Liver (tissue), 8 donors: ENCODE measurements at regions not wholly inside any gene's neighbourhood (a gene's known extent, or its start where the extent isn't known, plus 50 kb on each side); places are given as distances from the start of the nearest gene placed in this dataset.

Experiments
- DNase-seq: peaks from one replicate; pipeline ENCODE4 v3.0.0-alpha.2; 2017; ENCODE audit warnings: low spot score
- H3K27ac ChIP-seq, 2 donors: one replicate each; pipeline ENCODE4 v1.7.0; 2013; ENCODE audit warnings: inconsistent platforms in 2 of 2, low read length in 2 of 2, control low read depth in 1 of 2, low read depth in 1 of 2, mild to moderate bottlenecking in 1 of 2
- H3K27me3 ChIP-seq, 4 donors: one replicate each; pipeline versions ENCODE4 v1.6.1 to v1.7.0; 2013; ENCODE audit warnings: low read length in 3 of 4, inconsistent platforms in 1 of 4, mild to moderate bottlenecking in 1 of 4, moderate library complexity in 1 of 4; ENCODE audit not compliant: control insufficient read depth in 4 of 4, insufficient read depth in 4 of 4
- H3K36me3 ChIP-seq, 4 donors: one replicate each; pipeline versions ENCODE4 v1.6.1 to v1.7.0; 2013; ENCODE audit warnings: low read length in 3 of 4, mild to moderate bottlenecking in 3 of 4, low read depth in 1 of 4, moderate library complexity in 1 of 4; ENCODE audit not compliant: control insufficient read depth in 4 of 4, insufficient read depth in 3 of 4
- H3K4me1 ChIP-seq, 4 donors: one replicate each; pipeline versions ENCODE4 v1.6.1 to v1.7.0; 2013; ENCODE audit warnings: low read length in 3 of 4, mild to moderate bottlenecking in 3 of 4, moderate library complexity in 1 of 4; ENCODE audit not compliant: control insufficient read depth in 4 of 4, insufficient read depth in 4 of 4
- H3K4me3 ChIP-seq, 3 donors: one replicate each; pipeline versions ENCODE4 v1.6.1 to v1.7.0; 2013; ENCODE audit warnings: low read length in 3 of 3, control low read depth in 1 of 3, low read depth in 1 of 3, mild to moderate bottlenecking in 1 of 3
- H3K9ac ChIP-seq, 2 donors: one replicate each; pipeline ENCODE4 v1.7.0; 2013; ENCODE audit warnings: low read length in 2 of 2, mild to moderate bottlenecking in 2 of 2, moderate library complexity in 2 of 2, control low read depth in 1 of 2, low read depth in 1 of 2
- H3K9me3 ChIP-seq, 4 donors: one replicate each; pipeline versions ENCODE4 v1.6.1 to v1.7.0; 2013; ENCODE audit warnings: low read length in 3 of 4; ENCODE audit not compliant: control insufficient read depth in 4 of 4
- CTCF ChIP-seq: fragments of 150-350 bp; IDR thresholded peaks from 2 replicates; pipeline ENCODE4 v1.5.1; 2017; ENCODE audit warnings: improper control_type of control experiment, low read depth, low read length; ENCODE audit not compliant: missing input control
- EGR1 ChIP-seq, 2 donors: IDR thresholded peaks; 2 replicates each; pipeline ENCODE4 v1.6.1; 2016 to 2018; ENCODE audit warnings: antibody characterized with exemption in 2 of 2, low read depth in 2 of 2
- FOXA1 ChIP-seq: IDR thresholded peaks from 2 replicates; pipeline ENCODE4 v1.6.1; 2016; ENCODE audit warnings: antibody characterized with exemption
- FOXA2 ChIP-seq: IDR thresholded peaks from 2 replicates; pipeline ENCODE4 v1.6.1; 2016; ENCODE audit warnings: antibody characterized with exemption
- GABPA ChIP-seq, 2 donors: IDR thresholded peaks in 1 of 2; conservative IDR thresholded peaks in 1 of 2; 2 replicates each; pipeline ENCODE4 v1.6.1; 2016; ENCODE audit warnings: antibody characterized with exemption in 2 of 2, mild to moderate bottlenecking in 1 of 2, moderate library complexity in 1 of 2
- HNF4A ChIP-seq, 2 donors: conservative IDR thresholded peaks; 2 replicates each; pipeline ENCODE4 v1.6.1; 2016; ENCODE audit warnings: antibody characterized with exemption in 2 of 2, mild to moderate bottlenecking in 2 of 2
- HNF4G ChIP-seq: IDR thresholded peaks from 2 replicates; pipeline ENCODE4 v1.6.1; 2016; ENCODE audit warnings: antibody characterized with exemption
- JUND ChIP-seq, 2 donors: IDR thresholded peaks; 2 replicates each; pipeline ENCODE4 v1.6.1; 2016; ENCODE audit warnings: antibody characterized with exemption in 2 of 2
- NR2F2 ChIP-seq: IDR thresholded peaks from 2 replicates; pipeline ENCODE4 v1.6.1; 2016; ENCODE audit warnings: antibody characterized with exemption
- RAD21 ChIP-seq, 2 donors: IDR thresholded peaks; 2 replicates each; pipeline ENCODE4 v1.6.1; 2016; ENCODE audit warnings: antibody characterized with exemption in 2 of 2, mild to moderate bottlenecking in 2 of 2
- REST ChIP-seq: IDR thresholded peaks from 2 replicates; pipeline ENCODE4 v1.6.1; 2016; ENCODE audit warnings: antibody characterized with exemption, mild to moderate bottlenecking
- RXRA ChIP-seq, 2 donors: IDR thresholded peaks; 2 replicates each; pipeline ENCODE4 v1.6.1; 2017 to 2018; ENCODE audit warnings: antibody characterized with exemption in 2 of 2, mild to moderate bottlenecking in 1 of 2
- SP1 ChIP-seq: IDR thresholded peaks from 2 replicates; pipeline ENCODE4 v1.6.1; 2018; ENCODE audit warnings: antibody characterized with exemption, mild to moderate bottlenecking
- TAF1 ChIP-seq: conservative IDR thresholded peaks from 2 replicates; pipeline ENCODE4 v1.6.1; 2016; ENCODE audit warnings: antibody characterized with exemption, mild to moderate bottlenecking
- YY1 ChIP-seq: IDR thresholded peaks from 2 replicates; pipeline ENCODE4 v1.6.1; 2016; ENCODE audit warnings: antibody characterized with exemption, mild to moderate bottlenecking
- ZBTB33 ChIP-seq: IDR thresholded peaks from 2 replicates; pipeline ENCODE4 v1.6.1; 2016; ENCODE audit warnings: antibody characterized with exemption
- WGBS: extraction: QIAGEN DNeasy Blood & Tissue Kit; methylation state at CpG from one replicate; pipeline ENCODE4 v1.1.7; 2013; 5-methylcytosine and 5-hydroxymethylcytosine counted together
- TF ChIP-seq, protein P1 (sequence below): IDR thresholded peaks from 2 replicates; pipeline ENCODE4 v1.6.1; 2016; ENCODE audit warnings: antibody characterized with exemption
- TF ChIP-seq, protein P2 (sequence below): IDR thresholded peaks from 2 replicates; pipeline ENCODE4 v1.6.1; 2016; ENCODE audit warnings: antibody characterized with exemption
- donor health status: healthy.
- donor health status: healthy.
- donor health status: healthy.
- donor health status: healthy.
- donor health status: healthy.

- WGBS: 86% methylated on average over 7 of the region's 7 CpGs
Measured at GRCh38 chr2:75428646-75429443, 131.9 kb downstream of the EVA1A start.

More at GRCh38 chr2:75428646-75429443, 131.9 kb downstream of the EVA1A start:
- Histone ChIP-seq H3K9me3 (no peaks in the 10 kb centered on the region), H3K27ac (no peak overlapping the region), H3K4me3 (no peak overlapping the region), H3K4me1 (no peaks in the 10 kb centered on the region), H3K9ac (no peak overlapping the region), H3K36me3 (no peaks in the 10 kb centered on the region), H3K27me3 (no peaks in the 10 kb centered on the region)
- TF ChIP-seq TAF1 (no peak), HNF4G (no peak), SP1 (no peak), FOXA2 (no peak), JUND (IDR thresholded peaks at IDR 0.05) (no peak), NR2F2 (no peak), YY1 (no peak), RXRA (IDR thresholded peaks at IDR 0.05) (no peak), ZBTB33 (no peak), FOXA1 (no peak), REST (no peak), GABPA (IDR thresholded peaks at IDR 0.05 in 1 of 2, conservative IDR thresholded peaks at IDR 0.05 in 1 of 2) (no peak), RAD21 (IDR thresholded peaks at IDR 0.05) (no peak), HNF4A (conservative IDR thresholded peaks at IDR 0.05) (no peak), EGR1 (IDR thresholded peaks at IDR 0.05; ENCODE audit: low read depth in 2 of 2) (no peak), CTCF (no peak)
- TF ChIP-seq, protein P1, sequence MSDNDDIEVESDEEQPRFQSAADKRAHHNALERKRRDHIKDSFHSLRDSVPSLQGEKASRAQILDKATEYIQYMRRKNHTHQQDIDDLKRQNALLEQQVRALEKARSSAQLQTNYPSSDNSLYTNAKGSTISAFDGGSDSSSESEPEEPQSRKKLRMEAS: no peak
- TF ChIP-seq, protein P2, sequence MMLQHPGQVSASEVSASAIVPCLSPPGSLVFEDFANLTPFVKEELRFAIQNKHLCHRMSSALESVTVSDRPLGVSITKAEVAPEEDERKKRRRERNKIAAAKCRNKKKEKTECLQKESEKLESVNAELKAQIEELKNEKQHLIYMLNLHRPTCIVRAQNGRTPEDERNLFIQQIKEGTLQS: no peak
- no peak for DNase-seq
